NCI-H2029 treated with DMSO at 0.1 percent for 48 hours (cell line): ENCODE measurements at regions not wholly inside any gene's neighbourhood (a gene's known extent, or its start where the extent isn't known, plus 50 kb on each side); places are given as distances from the start of the nearest gene placed in this dataset.
A peak's percentile ranks its signal among the peaks of the same experiment; 100 is the strongest.

Experiments used
- DNase-seq: peaks from one replicate; lab custom pipeline; 2025; lab: John Stamatoyannopoulos, UW

DNA sequence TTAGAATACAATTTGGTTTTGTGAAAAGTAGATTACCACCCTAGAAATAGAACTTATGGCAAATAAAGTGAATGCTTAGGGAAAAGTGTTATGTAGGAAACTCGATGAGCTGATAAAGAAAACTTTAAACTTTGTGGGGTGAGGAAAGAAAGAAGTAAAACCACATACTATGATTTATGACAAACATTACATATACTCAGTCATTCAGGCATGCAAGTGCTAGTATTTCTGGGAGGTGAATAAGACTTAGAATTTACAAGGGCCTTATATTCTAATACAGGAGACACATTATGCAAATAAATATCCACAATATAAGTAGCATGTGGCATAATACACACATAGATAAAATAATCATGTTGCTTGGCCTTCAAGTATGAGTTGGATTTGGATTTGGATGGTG is 618.1 kb downstream of the XIRP2 start:
- DNase-seq = no peak

DNA sequence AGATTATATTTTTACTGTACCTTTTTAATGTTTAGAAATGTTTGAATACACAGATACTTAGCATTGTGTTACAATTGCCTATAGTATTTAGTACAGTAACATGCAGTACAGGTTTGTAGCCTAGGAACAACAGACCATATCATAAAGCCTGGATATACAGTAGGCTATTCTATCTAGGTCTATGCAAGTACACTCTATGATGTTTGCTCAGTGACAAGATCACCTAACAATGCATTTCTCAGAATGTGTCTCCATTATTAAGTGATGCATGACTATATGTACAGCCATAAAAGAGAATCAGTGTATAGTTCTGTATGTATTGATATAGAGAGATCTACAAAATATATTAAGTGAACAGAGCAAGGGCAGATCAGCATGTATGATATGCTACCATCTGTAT is 616.4 kb downstream of the XIRP2 start:
- DNase-seq = no peak

DNA sequence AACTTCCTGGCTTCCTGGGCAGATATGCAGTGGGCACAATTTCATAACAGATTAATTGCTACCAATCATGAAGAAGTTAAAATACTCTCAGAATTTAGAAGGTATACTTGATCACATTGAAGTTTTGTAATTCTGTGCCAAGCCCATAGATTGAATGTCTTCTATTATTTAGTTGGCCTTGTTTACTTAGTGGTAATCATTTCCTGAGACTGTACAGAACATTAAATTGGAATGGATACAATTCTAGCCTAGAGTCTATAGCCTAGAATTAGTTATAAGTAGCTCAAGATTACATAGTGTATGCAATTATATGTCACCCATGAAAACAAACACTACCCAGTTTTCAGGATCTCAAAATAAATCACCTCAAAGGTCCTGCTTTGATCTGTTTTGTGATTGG is 615.8 kb downstream of the XIRP2 start:
- no peak for DNase-seq

GRCh38 chr2:167501618-167502017 is 613.3 kb downstream of the XIRP2 start:
- DNase-seq = no peak

DNA sequence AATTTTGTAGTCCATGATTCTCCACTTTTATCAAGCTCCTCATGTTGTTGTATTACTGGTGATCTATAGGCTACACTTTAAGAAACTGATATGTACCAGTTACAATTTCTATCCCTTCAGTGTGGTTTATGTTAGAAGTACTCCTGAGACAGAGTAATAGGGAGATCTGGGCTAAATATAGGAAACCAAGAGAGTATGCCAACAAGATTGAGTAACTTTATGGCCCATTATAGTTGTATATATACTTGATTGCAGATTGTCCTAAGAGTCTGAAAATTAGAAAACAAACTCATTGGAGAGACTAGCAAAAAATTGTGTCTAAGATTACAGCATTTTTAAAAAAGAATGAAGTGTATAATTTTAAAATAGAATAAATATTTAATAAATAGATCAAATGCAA is 605.6 kb downstream of the XIRP2 start:
- no peak for DNase-seq

GRCh38 chr2:167492486-167492885 is 604.2 kb downstream of the XIRP2 start:
- no peak for DNase-seq

DNA sequence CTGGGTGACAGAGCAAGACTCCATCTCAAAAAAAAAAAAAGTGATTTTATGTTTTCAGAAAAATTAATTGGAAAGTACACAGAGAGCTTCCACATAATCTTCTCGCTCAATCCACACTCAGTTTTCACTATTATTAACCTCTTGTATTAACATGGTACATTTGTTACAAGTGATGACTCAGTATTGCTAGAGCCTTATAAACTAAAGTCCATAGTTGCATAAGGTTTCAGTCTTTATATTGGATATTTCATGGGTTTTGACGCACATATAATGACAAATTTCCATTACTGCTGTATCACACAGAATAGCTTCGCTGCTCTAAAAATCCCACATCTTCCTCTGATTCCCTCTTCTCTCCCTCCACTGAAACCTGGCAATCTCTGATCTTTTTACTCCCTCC is 603.5 kb downstream of the XIRP2 start:
- no peak for DNase-seq

DNA sequence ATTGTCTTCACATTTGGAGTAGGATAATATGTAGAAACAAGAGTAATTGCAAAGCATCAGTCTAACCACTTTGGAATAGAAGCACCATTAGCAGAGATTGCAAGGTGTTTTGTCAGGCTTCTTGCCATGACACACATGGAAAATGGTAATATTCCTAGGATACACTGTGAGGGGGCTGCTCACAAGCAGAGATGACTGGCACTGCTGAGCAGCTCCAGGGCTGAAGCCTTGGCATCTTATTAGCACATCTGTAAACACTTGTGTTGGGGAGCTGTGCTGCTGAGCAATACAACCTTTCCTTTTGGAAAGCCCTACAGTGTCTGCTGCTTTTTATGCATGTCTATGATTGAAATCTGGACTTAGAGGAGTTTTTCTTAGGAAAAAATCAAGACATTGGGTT is 602.2 kb downstream of the XIRP2 start:
- no peak for DNase-seq

DNA sequence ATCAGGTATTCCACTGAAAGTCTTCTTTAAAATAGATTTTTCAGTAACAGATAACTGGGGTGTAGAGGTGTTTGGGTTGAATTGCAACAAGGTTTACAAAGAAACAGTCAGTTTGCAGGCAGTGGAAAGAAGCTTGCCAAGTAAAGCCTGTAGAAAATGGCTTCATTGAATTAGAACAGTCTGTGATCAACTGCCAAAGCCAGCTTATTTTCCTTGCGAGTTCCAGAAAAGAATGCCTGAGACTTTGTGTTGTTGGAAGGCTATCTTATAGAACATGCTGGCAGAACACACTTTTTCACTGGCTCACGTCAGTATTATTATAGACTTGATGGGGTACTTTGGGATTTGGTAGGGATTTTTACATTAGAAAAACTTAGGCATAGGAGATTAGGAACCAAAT is 601.0 kb downstream of the XIRP2 start:
- no peak for DNase-seq

- DNase-seq = peak; percentile 28
These were observed 599.4 kb downstream of the XIRP2 start for GRCh38 chr2:167487728-167488127.

GRCh38 chr2:167484875-167485274 is 596.6 kb downstream of the XIRP2 start:
- DNase-seq = no peak

DNA sequence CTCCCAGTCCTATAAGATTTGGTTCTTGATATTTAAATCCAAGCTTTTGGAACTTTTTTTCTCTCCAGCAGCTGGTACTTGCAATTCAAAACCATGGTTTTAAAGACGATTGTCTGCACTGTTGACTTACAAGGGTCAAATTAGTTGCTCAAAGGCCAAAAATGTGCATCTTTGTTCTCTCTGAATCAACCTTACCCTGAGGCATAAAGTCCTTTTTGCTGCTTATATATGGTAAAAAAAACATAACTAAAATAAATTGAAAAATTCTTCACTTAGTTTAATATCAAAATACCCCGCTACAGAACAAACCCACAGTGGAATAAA is 592.7 kb downstream of the XIRP2 start:
- DNase-seq = no peak

DNA sequence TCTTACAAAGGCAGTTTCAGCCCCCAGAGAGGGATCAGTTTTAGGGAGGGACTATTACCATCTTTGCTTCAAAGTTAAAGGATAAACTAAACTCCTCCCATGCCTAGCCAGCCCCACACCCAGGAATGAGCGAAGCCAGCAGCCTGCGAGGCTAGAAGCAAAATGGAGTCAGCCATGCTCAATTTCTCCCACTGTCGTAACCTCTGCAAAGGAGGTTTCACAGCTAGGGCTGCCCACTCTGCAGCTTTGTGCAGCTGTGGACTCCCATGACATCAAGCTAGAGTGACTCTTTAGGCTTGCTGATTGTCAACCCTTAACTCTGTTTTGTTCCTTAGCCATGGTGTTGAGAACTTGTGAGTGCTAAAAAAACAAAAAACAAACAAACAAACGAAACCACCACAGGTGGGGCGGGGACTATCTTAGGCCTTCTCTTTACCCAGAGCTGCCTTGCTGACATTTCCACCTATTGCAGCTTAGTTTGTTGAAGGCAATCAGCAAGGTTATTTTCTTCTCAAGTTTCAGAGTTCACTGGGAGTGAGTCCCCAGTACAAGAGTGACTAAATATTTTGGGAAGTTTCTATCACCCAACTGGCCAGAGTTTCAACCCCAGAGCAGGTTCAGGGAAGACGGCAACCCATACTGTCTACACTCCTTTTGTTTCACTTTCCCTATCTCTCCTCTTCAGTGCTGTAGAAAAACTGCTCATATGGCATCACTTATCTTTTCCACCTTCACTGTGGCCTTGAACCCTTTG is 592.1 kb downstream of the XIRP2 start:
- DNase-seq = no peak

GRCh38 chr2:167478196-167478595 is 589.9 kb downstream of the XIRP2 start:
- DNase-seq = no peak

DNA sequence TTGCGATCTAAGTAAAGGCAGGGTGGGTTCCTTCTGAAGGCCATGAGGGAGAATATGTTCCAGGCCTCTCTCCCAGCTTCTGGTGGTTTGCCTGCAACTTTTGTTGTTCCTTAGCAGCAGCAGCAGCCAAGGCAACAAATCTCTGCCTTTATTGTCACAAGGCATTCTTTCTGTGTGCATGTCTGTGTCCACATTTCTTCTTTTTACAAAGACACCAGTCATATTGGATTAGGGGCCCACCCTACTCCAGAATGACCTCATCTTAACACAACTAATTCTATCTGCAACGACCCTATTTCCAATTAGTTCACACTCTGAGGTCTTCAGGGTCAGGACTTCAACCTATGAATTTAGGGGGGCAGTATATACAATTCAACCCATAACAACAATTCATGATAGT is 587.5 kb downstream of the XIRP2 start:
- DNase-seq = no peak

DNA sequence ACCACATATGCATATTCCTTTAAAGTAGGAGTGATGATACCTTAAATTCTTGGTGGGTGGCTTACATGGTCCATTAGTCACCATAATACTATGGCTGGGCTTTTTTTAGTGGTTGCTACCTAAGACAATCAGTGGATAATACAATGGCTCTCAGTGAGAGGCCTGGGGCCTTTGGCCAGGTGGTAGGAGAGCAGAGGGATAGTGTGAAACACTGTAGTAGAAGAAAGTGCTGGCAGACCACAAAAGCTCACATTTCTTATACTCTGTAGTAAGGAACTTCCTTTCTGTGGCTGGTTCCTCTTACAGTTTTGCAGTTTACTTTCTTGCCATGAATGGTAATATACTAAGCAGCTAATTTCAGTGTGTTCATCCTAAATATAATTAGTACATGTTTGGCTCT is 583.5 kb downstream of the XIRP2 start:
- DNase-seq = no peak

- DNase-seq = no peak
These were observed 583.1 kb downstream of the XIRP2 start for GRCh38 chr2:167471332-167471731.

GRCh38 chr2:167462379-167462778 is 574.1 kb downstream of the XIRP2 start:
- DNase-seq = no peak

GRCh38 chr2:167454036-167454435 is 565.8 kb downstream of the XIRP2 start:
- no peak for DNase-seq

DNA sequence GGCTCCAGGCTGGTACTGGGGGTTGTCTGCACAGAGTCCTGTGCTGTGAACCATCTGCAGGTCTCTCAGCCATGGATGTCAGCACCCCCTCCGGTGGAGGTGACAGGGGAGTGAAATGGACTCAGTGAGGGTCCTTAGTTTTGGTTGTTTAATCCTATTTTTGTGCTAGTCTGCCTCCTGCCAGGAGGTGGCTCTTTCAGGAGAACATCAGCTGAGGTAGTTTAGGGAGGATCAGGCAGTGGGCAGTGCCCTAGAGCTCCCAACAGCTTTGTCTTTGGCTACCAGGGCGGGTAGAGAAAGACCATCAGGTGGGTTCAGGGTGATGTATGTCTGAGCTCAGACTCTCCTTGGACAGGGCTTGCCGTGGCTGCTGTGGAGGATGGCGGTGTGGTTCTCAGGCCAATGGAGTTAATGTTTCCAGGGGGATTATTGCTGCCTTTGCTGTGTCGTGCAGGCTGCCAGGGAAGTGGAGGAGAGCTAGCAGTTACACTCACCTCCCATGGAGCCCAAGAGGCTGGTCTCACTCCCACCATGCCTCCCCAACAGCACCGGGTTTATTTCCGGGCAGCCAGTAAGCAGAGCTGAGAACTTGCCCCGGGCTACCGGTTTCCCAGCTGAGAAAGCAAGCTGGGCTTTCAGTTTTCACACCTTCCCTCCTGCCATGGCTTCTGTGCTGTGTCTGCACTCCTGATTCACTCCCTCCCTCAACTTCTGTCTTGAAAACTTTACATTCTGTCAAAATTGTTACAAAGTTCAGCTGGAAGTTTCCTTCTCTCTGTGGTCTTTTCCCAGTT is 563.4 kb downstream of the XIRP2 start:
- no peak for DNase-seq

DNA sequence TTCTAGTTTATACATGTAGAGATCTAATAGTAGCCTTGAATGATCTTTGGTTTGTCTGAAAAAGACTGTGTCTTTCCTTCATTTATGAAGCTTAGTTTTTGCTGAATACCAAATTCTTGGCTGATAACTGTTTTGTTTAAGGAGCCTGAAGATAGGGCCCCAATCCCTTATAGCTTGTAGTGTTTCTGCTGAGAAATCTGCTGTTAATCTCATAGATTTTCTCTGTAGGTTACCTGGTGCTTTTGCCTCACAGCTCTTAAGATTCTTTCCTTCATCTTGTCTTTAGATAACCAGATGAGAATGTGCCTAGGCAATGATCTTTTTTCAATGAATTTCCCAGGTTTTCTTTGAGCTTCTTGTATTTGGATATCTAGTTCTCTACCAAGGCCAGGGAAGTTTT is 562.1 kb downstream of the XIRP2 start:
- DNase-seq = no peak

GRCh38 chr2:167440382-167440781 is 552.1 kb downstream of the XIRP2 start:
- no peak for DNase-seq

DNA sequence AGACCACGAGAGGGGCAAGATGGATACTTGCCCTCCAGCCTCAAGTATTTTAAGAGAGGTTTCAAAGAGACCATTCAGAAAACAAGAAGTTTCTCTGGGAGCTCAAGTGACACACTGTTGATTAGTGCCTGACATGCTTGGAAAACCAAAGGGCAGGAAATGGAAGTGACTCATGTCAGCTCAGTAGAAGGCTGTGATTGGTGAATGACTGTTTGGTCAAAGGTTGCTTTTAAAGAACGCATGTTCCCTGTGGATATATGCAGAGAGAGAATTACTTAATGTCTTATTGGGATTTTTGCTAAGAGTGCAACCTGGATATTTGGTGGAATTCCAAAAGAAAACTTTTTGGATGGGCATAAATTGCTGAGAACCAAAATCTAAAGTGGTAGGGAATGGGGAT is 549.9 kb downstream of the XIRP2 start:
- no peak for DNase-seq

- DNase-seq = no peak
These were observed 543.7 kb downstream of the XIRP2 start for GRCh38 chr2:167431949-167432348.
